ENCODE measurements at regions not wholly inside any gene's neighbourhood (a gene's known extent, or its start where the extent isn't known, plus 50 kb on each side); places are given as distances from the start of the nearest gene placed in this dataset.
"Not testable (repeated sequence)": the region's sequence is repeated elsewhere in the genome, so short reads cannot be mapped to it uniquely, and the experiment has no call there.

- ATAC-seq = no peak
Measured at GRCh38 chr11:87460279-87460678, 422.5 kb downstream of the TMEM135 start.

- no peak for ATAC-seq
Measured at GRCh38 chr11:87459351-87459750, 421.6 kb downstream of the TMEM135 start.

- ATAC-seq = no peak
Measured at GRCh38 chr11:87456499-87456898, 418.8 kb downstream of the TMEM135 start.

- no peak for ATAC-seq
Measured at GRCh38 chr11:87455180-87455579, 417.4 kb downstream of the TMEM135 start.

- ATAC-seq = no peak
Measured at GRCh38 chr11:87454241-87454640, 416.5 kb downstream of the TMEM135 start.

GRCh38 chr11:87453531-87454089 is 415.9 kb downstream of the TMEM135 start:
- ATAC-seq = no peak

- ATAC-seq = not testable (repeated sequence)
Measured at GRCh38 chr11:87452025-87452424, 414.3 kb downstream of the TMEM135 start.

- no peak for ATAC-seq
Measured at GRCh38 chr11:87451395-87451794, 413.7 kb downstream of the TMEM135 start.

GRCh38 chr11:87447606-87448005 is 409.9 kb downstream of the TMEM135 start:
- ATAC-seq = no peak

- ATAC-seq = no peak
Measured at GRCh38 chr11:87444993-87445392, 407.3 kb downstream of the TMEM135 start.

- ATAC-seq = no peak
Measured at GRCh38 chr11:87443707-87444106, 406.0 kb downstream of the TMEM135 start.

GRCh38 chr11:87440076-87440770 is 402.5 kb downstream of the TMEM135 start:
- ATAC-seq = no peak

- no peak for ATAC-seq
Measured at GRCh38 chr11:87438416-87438815, 400.7 kb downstream of the TMEM135 start.

GRCh38 chr11:87437844-87438223 is 400.1 kb downstream of the TMEM135 start:
- ATAC-seq = no peak

GRCh38 chr11:87437133-87437843 is 399.6 kb downstream of the TMEM135 start:
- ATAC-seq = no peak

GRCh38 chr11:87432022-87432421 is 394.3 kb downstream of the TMEM135 start:
- ATAC-seq = no peak

- ATAC-seq = no peak
Measured at GRCh38 chr11:87431392-87431791, 393.7 kb downstream of the TMEM135 start.

- no peak for ATAC-seq
Measured at GRCh38 chr11:87430821-87431220, 393.1 kb downstream of the TMEM135 start.

- ATAC-seq = no peak
Measured at GRCh38 chr11:87429996-87430395, 392.3 kb downstream of the TMEM135 start.

- ATAC-seq = no peak
Measured at GRCh38 chr11:87428266-87428665, 390.5 kb downstream of the TMEM135 start.

GRCh38 chr11:87425943-87426342 is 388.2 kb downstream of the TMEM135 start:
- ATAC-seq = no peak

GRCh38 chr11:87425391-87425790 is 387.7 kb downstream of the TMEM135 start:
- no peak for ATAC-seq

- ATAC-seq = no peak
Measured at GRCh38 chr11:87423161-87423560, 385.4 kb downstream of the TMEM135 start.

- ATAC-seq = no peak
Measured at GRCh38 chr11:87422566-87422965, 384.8 kb downstream of the TMEM135 start.

Measured in esophagus mucosa (tissue), 1 donor.